Stimulated activated naive B cell treated with anti-CD40 and anti-IgM and Interleukin-4, amounts not matched to agents 10 μg/mL and 1 μg/mL and 100 μg/mL, for 72 hours (primary cell): ENCODE measurements at regions not wholly inside any gene's neighbourhood (a gene's known extent, or its start where the extent isn't known, plus 50 kb on each side); places are given as distances from the start of the nearest gene placed in this dataset.

Experiments used
- ATAC-seq, 2 donors: fragments of 150-1000 bp; cut with Tn5 transposase; replicated peaks; 2 replicates each; pipeline ENCODE4 v1.10.0; 2021; ENCODE audit warnings: moderate library complexity in 1 of 2
- DNase-seq: peaks from one replicate; pipeline ENCODE4 v3.0.0; 2021
- H3K27ac Mint-ChIP-seq: one replicate; pipeline ENCODE4 v1.8.0; 2022; ENCODE audit warnings: mild to moderate bottlenecking, mixed read lengths
- H3K27me3 Mint-ChIP-seq, 2 donors: one replicate each; pipeline ENCODE4 v1.8.0; 2022; ENCODE audit warnings: mixed read lengths in 2 of 2
- H3K36me3 Mint-ChIP-seq, 2 donors: one replicate each; pipeline ENCODE4 v1.8.0; 2022; ENCODE audit warnings: mixed read lengths in 2 of 2, mild to moderate bottlenecking in 1 of 2
- H3K4me1 Mint-ChIP-seq, 2 donors: one replicate each; pipeline ENCODE4 v1.8.0; 2022; ENCODE audit warnings: mixed read lengths in 2 of 2, mild to moderate bottlenecking in 1 of 2
- H3K4me3 Mint-ChIP-seq, 2 donors: one replicate each; pipeline ENCODE4 v1.8.0; 2022; ENCODE audit warnings: mild to moderate bottlenecking in 2 of 2, mixed read lengths in 2 of 2, moderate library complexity in 1 of 2
- H3K9me3 Mint-ChIP-seq, 2 donors: one replicate each; pipeline ENCODE4 v1.8.0; 2022; ENCODE audit warnings: mixed read lengths in 2 of 2, mild to moderate bottlenecking in 1 of 2

DNA sequence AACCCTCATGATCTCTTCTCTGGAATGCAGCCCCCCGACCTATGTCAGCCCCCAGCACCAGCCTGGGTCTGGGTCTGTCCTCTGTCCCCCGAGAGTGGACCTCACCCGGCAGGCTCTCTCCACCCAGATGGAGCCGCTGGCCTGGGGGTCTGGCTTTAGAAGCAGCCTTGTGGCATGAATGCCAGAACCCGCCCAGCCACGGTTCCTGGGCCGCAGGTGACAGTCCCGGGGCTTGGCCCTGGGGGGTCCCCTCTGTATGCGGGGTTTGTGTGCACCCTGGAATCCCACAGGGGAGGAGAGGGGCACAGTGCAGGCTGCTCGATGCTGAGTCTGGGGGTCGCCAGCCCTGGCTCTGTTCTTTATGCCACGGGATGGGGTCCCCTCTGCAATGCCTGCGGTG is 96.0 kb upstream of the ACTRT2 start:
- Mint-ChIP-seq H3K27ac (no peak overlapping the region), H3K27me3 (peaks cover 13 to 21% of the 10 kb centered on the region in 2 donors), H3K4me3 (no peak overlapping the region), H3K4me1 (peaks cover 0 to 7% of the 10 kb centered on the region in 2 donors), H3K9me3 (no peaks in the 10 kb centered on the region), H3K36me3 (no peaks in the 10 kb centered on the region)
- DNase-seq (no peak), ATAC-seq (no peak)

DNA sequence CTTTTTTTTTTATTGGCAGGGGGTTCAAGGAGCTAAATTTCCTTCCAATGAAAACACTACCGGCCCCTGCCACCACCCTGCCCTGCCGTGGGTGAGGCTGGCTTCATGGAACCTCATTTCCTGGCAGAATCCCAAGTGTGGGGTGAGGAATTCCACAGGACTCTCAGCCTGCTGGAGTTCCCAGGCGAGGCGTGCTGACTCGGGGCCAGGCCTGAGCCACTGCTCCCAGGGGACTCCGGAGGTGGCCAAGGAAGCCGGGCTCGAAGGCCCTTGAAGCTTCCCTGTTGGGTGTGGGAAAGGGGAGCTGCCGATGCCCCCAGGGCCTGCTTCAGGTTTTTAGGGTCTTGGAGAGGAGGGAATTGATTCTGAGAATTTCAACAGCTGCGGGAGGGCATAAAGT is 95.3 kb upstream of the ACTRT2 start:
- Mint-ChIP-seq H3K27ac (no peak overlapping the region), H3K9me3 (no peaks in the 10 kb centered on the region), H3K36me3 (no peaks in the 10 kb centered on the region), H3K4me3 (no peak overlapping the region), H3K4me1 (peaks cover 0 to 7% of the 10 kb centered on the region in 2 donors), H3K27me3 (peaks cover 13 to 21% of the 10 kb centered on the region in 2 donors)
- ATAC-seq (no peak), DNase-seq (no peak)

DNA sequence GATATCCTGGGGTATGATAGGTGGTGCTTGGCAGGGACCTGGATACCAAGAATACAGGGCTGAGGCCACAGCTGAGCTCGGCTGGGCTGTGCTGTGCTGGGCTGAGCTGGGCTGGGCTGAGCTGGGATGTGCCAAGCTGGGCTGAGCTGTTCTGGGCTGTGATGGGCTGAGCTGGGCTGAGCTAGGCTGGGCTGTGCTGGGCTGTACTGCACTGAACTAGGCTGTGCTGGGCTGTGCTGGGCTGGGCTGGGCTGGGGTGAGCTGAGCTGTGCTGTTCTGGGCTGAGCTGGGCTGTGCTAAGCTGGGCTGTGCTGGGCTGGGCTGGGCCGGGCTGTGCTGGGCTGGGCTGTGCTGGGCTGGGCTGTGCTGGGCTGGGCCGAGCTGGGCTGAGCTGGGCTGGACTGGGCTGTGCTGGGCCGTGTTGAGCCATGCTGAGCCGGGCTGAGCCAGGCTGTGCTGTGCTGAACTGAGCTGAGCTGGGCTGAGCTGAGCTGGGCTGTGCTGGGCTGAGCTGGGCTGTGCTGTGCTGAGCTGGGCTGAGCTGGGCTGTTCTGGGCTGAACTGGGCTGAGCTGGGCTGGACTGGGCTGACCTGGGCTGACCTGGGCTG is 94.7 kb upstream of the ACTRT2 start:
- H3K27me3 Mint-ChIP-seq = peaks cover 13 to 21% of the 10 kb centered on the region in 2 donors
- no peaks in the 10 kb centered on the region for H3K36me3 Mint-ChIP-seq
- DNase-seq (no peak), ATAC-seq (no peak)
- H3K4me3 Mint-ChIP-seq = no peak overlapping the region
- no peaks in the 10 kb centered on the region for H3K9me3 Mint-ChIP-seq
- H3K4me1 Mint-ChIP-seq = peaks cover 0 to 7% of the 10 kb centered on the region in 2 donors
- no peak overlapping the region for H3K27ac Mint-ChIP-seq

DNA sequence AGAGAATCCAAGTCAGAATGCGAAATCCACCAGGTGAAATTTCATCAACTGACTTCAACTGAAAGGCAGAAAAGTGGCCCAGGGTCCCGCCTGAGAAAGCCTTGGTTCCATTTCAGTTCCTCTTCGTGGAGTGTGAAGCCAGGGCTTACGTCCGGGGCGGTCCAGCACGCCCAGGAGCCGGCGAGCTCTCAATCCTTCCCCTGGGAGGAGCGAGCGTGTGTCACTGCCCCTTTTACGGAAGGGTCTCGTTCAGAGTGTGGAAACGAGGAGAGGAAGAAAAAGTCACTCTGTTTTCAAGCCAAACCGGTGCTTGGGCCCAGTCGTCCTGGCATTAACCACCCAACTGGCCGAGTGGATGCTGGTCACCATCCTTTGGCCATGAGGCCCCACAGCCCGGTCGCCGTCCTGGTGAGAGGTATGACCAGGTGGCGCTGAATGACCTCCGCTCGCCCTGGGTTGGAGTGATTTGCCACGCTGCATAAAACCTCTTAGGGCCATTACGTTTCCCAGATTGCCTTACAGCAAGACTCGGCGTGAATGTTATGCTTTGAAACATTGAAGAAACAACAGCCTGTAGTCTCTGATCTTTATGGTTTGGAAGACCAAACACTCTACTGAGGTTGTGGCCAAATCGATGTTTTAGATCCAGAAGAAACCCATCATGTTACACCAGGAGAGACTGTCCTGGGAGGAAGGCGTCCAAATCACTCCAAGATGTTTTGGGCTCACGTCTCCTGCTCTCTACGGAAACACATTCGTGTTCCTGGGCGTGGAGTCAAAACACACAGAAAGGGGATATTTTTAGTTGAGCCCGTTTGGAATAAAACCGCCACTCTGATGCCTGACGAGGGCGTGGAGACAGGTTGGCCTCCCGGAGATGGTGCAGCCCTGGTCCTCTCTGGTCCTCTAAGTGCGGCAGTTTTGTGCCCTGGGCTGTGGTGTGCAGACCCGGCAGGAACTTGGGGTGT is 93.6 kb upstream of the ACTRT2 start:
- ATAC-seq (peak; percentile 56 to 69), DNase-seq (no peak)
- Mint-ChIP-seq H3K9me3 (no peaks in the 10 kb centered on the region), H3K36me3 (no peaks in the 10 kb centered on the region), H3K27ac (no peak overlapping the region), H3K27me3 (peaks cover 13 to 21% of the 10 kb centered on the region in 2 donors), H3K4me3 (no peak overlapping the region), H3K4me1 (peaks cover 0 to 2% of the 10 kb centered on the region in 2 donors)

DNA sequence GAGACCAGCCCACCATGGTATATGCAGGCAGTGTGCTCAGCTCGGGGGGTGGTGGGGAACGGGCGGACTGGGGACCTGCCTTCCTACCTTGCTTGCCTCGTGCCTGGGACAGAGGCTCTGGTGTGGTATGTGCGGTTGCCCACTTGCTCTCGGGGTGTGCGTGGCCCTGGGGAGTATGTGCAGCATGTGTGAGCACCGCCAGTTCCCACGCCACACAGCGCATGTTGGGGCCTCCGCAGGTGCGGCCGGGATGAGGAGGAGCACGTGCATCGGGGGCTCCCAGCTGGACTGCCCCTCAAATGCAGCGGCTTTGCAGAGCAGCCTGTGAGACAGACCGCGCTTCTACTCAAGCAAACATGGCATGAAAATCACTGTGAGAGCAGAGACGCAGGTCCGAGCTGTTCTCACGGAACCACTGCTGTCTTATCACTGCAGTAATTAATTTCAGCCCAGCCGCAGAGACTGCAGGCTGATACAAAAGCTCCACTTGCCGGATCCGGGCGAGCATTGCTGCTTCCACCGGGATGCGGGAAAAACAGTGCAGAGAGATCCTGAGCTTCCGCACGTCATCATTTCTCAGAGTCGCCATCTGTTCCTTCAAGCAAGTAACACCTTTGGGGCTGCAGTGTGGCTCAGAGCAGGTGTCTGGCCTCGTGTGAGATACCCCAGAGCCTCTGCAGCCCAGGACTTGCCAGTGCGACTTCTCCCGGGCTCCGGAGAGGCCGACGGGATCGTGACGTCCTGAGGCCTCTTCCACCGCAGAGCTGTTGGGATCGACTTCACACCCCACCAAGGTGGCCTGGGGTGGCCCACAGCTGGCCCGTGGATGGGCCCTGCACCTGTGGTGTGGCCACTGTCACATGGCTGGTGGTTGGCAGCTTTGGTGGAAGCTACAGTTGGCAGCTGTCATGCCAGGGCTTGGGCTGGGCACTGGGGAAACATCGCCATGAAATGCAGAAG is 92.6 kb upstream of the ACTRT2 start:
- no peaks in the 10 kb centered on the region for H3K36me3 Mint-ChIP-seq
- no peak overlapping the region for H3K27ac Mint-ChIP-seq
- DNase-seq (no peak), ATAC-seq (no peak)
- H3K9me3 Mint-ChIP-seq = no peaks in the 10 kb centered on the region
- H3K4me3 Mint-ChIP-seq = no peak overlapping the region
- peaks cover 0 to 2% of the 10 kb centered on the region in 2 donors for H3K4me1 Mint-ChIP-seq
- H3K27me3 Mint-ChIP-seq = peaks cover 10 to 15% of the 10 kb centered on the region in 2 donors

DNA sequence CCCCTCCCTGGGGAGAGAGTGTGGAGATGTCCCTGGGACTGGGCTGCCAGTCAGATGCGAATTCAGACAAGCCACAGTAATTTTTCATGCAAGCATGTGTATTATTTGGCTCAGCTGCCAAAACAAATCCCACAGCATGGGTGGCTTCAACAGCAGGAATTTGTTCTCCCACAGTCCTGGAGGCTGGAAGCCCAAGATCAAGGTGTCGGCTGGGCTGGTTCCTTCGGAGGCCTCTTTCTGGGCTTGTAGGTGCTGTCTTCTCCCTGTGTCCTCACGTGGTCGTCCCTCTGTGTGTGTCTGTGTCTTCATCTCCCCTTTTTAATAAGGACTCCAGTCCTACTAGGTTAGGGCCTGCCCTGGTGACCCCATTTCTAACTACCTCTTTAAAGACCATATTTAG is 91.9 kb upstream of the ACTRT2 start:
- Mint-ChIP-seq H3K27me3 (peaks cover 7 to 15% of the 10 kb centered on the region in 2 donors), H3K36me3 (no peaks in the 10 kb centered on the region), H3K27ac (no peak overlapping the region), H3K9me3 (no peaks in the 10 kb centered on the region), H3K4me3 (no peak overlapping the region), H3K4me1 (peaks cover 0 to 2% of the 10 kb centered on the region in 2 donors)
- no peak for DNase-seq
- no peak for ATAC-seq

DNA sequence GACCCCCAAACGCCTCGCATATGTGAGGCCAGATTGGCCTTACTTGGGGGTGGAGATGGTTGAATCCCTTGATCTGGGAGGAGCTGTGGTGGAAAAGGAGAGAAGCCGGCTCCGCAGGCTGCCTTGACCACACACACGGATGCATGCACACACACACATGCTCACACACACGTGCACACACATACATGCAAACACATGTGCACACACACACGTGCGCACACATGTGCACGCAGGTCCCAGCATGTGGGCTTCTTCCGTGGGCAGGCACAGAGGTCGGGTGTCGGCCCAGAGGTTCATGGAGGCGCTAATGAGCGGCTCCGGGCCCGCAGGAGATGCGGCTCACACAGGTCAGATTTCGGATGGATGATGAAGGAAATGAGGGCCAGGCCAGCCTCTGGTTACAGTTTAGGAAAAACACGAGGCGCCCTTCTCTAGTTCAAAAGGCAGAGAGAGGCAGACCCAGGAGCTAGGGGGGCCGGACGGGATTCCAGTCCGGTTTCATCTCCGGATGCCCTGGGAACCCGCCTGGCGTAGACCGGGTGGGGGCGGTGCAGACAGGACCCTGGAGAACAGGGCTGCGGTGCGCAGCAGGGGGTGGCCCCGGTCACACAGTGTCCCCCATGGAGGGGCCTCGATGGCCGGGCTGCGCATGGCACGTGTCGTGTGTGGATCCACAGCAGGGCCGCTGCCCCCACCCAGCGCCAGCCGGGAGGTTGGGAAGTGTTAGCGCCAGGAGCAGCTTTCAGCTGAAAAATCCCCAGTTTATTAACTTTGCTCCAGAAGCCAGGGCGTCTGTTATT is 91.1 kb upstream of the ACTRT2 start:
- Mint-ChIP-seq H3K36me3 (no peaks in the 10 kb centered on the region), H3K4me1 (peaks cover 0 to 2% of the 10 kb centered on the region in 2 donors), H3K4me3 (no peak overlapping the region), H3K27me3 (peaks cover 0 to 8% of the 10 kb centered on the region in 2 donors), H3K27ac (no peak overlapping the region), H3K9me3 (no peaks in the 10 kb centered on the region)
- DNase-seq = no peak
- ATAC-seq = no peak

DNA sequence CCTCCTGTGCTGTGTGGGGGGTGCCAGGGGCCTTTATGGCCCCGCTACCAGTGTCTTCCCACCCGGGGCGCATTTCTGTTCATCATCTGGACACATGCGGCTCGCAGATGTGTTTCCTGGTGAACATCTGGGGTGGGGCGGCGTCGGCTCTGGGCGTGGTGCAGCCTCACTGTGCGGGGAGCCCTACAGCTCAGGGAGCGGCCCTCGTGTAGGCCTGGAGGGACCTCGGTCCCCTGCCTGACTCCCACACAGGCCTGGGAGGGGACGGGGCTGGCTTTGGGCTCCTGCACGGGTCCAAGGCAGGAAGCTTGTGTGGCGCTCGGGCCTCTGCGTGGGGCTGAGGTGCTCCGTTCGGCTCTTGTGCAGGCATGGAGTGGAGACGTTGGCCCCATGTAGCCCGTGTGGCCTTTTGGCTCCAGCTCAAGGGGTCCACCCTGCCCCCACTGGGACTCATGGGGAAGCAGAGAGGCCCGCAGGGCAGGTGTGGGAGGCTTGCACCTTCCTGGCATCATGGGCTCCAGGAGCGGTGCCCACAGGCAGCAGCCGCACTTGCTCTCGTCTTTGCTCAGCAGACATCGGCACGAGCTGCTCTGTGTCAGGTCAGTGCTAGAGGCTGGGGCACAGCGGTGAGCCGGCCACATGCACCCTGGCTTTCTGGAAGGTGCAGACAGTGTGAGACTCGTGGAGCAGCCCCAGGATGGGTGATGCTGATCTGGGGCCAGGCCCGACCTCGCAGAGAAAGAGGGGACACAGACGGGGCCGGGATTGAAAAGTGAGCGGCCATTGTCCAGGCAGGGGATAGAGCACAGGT is 90.1 kb upstream of the ACTRT2 start:
- no peaks in the 10 kb centered on the region for H3K9me3 Mint-ChIP-seq
- peaks cover 0 to 6% of the 10 kb centered on the region in 2 donors for H3K27me3 Mint-ChIP-seq
- no peaks in the 10 kb centered on the region for H3K36me3 Mint-ChIP-seq
- DNase-seq = no peak
- no peak for ATAC-seq
- H3K4me1 Mint-ChIP-seq = peaks cover 0 to 1% of the 10 kb centered on the region in 2 donors
- no peak overlapping the region for H3K4me3 Mint-ChIP-seq
- H3K27ac Mint-ChIP-seq = no peak overlapping the region

DNA sequence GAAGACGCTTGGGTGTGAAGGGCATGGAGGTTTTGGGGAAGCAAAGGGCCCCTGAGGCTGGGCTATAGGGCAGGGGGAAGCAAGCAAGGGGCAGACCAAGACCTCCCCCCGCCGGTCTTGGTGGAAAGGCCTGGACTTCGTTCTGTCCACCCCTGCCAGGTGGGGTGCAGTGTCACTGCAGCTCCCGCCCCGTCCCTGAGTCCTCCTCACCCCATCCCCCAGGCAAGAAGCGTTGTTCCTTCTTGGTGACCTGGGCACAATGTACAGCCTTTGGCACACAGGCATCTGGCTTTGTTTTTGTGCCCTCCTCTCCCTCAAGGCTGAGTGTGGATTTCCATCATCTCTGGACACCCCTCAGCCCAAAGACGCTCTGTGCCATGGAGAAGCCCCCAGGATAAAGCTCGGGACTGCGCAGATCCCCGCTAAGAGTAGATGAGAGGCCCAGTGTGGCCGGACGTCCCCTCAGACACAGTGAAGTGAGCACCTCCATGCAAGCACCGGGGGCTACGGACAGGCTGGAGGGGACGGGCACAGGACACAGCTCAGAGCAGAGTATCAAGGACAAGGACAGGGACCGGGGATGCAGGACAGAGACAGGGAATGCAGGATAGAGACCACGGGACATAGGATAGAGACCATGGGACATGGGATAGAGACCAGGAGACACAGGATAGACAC is 89.4 kb upstream of the ACTRT2 start:
- no peak overlapping the region for H3K4me3 Mint-ChIP-seq
- no peak overlapping the region for H3K27ac Mint-ChIP-seq
- no peaks in the 10 kb centered on the region for H3K9me3 Mint-ChIP-seq
- no peaks in the 10 kb centered on the region for H3K4me1 Mint-ChIP-seq
- no peaks in the 10 kb centered on the region for H3K36me3 Mint-ChIP-seq
- ATAC-seq (no peak), DNase-seq (no peak)
- peaks cover 0 to 6% of the 10 kb centered on the region in 2 donors for H3K27me3 Mint-ChIP-seq

DNA sequence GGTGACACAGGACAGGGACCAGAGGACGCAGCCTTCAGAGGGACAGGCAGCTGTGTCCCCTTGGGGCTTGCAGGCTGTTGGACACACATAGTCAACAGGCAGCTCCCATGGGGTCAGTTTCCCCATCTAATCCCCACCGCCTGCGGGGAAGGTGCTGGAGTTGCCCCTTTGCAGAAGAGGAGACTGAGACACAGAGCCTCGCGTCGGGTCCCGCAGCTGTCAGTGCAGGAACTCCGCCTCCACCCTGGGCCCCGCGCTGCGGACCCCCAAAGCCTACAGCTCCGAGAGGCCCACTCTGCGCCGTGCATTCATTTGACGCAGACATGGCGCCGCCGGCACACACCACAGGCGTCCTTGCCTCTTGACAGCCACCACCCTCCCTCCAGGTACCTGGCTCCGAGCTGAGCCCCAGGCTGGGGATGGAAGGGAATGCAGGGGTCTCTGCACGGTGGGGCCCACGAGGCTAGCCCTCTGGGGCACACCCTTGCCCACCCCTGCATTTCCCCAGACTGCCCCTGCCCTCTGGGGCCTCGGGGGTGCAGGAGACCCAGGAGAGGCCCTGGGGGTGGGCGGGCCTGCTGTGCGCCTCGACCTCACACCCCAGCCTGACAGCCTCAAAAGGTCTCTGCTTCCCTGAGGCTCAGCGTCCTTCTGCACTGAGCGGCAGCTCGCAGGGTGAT is 88.5 kb upstream of the ACTRT2 start:
- peaks cover 0 to 6% of the 10 kb centered on the region in 2 donors for H3K27me3 Mint-ChIP-seq
- ATAC-seq (no peak), DNase-seq (no peak)
- H3K4me3 Mint-ChIP-seq = no peak overlapping the region
- peaks cover 0 to under 1% of the 10 kb centered on the region in 2 donors for H3K9me3 Mint-ChIP-seq
- H3K27ac Mint-ChIP-seq = no peak overlapping the region
- H3K36me3 Mint-ChIP-seq = no peaks in the 10 kb centered on the region
- no peaks in the 10 kb centered on the region for H3K4me1 Mint-ChIP-seq

DNA sequence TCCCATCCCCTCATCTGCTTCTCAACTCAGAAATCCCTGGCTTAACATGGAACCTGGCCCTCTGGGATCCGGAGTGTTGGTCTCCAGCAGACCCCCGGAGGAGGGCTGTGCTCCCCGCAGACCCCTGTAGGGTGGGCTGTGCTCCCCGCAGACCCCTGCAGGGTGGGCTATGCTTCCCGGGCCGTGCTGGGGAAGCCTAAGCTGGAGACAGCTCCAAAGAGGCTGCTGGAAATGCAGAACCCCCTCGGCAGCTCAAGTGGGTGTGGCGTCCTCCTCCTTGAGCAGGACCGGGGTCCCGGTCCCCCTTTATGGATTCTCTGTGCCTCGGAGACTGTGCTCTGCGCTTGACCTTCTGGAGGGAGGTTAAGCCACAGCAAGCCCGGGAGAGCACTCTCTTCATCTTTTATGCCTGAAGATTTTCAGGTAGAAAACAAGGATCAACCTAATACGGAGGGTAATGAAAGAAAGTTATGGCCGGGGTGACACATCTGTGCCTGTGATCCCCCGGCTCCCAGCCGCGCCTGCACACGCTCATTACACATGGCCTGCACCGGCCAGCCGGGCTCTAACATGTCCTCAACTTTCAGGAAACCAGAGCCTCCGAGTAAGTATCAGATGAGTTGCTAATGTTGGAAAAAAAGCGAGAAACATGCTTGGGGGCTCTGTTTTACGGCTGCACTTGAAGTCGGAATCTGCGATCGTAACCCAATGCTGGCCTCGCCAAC is 87.7 kb upstream of the ACTRT2 start:
- Mint-ChIP-seq H3K27ac (no peak overlapping the region), H3K9me3 (peaks cover 3 to 6% of the 10 kb centered on the region in 2 donors), H3K4me1 (no peaks in the 10 kb centered on the region), H3K4me3 (no peak overlapping the region), H3K27me3 (peaks cover 0 to 6% of the 10 kb centered on the region in 2 donors), H3K36me3 (no peaks in the 10 kb centered on the region)
- DNase-seq = no peak
- no peak for ATAC-seq
